ENCODE measurements at regions not wholly inside any gene's neighbourhood (a gene's known extent, or its start where the extent isn't known, plus 50 kb on each side); places are given as distances from the start of the nearest gene placed in this dataset.

GRCh38 chr14:59009967-59010366, 178.5 kb upstream of the DAAM1 start:
- TF ChIP-seq CTCF (IDR thresholded peaks at IDR 0.05; ENCODE audit: extremely low read depth in 1 of 2, insufficient read depth in 1 of 2, low read depth in 1 of 2, low read length in 2 of 2) (no peak), POLR2A (IDR thresholded peaks at IDR 0.05; ENCODE audit: low read depth, low read length) (no peak), POLR2AphosphoS5 (IDR thresholded peaks at IDR 0.05; ENCODE audit: insufficient read depth, low read depth, low read length) (no peak), EZH2 (IDR thresholded peaks at IDR 0.05; ENCODE audit: borderline replicate concordance, low read depth, low read length, severe bottlenecking) (no peak), MYC (IDR thresholded peaks at IDR 0.05; ENCODE audit: low read depth, low read length) (no peak), JUN (IDR thresholded peaks at IDR 0.05; ENCODE audit: borderline replicate concordance, insufficient read depth, insufficient read length, low read depth) (no peak), MAX (IDR thresholded peaks at IDR 0.05; ENCODE audit: insufficient read depth, insufficient read length) (no peak), FOS (IDR thresholded peaks at IDR 0.05; ENCODE audit: borderline replicate concordance, insufficient read depth, low read length) (no peak)
